ENCODE measurements at regions not wholly inside any gene's neighbourhood (a gene's known extent, or its start where the extent isn't known, plus 50 kb on each side); places are given as distances from the start of the nearest gene placed in this dataset.

GRCh38 chr11:86158704-86159580 lies 85.6 kb upstream of the EED start:
- no peaks in the 10 kb centered on the region for H3K9me3 ChIP-seq
- 85 to 95% methylated on average over 3 of the region's 3 CpGs for WGBS, 2 donors
- ATAC-seq (ENCODE audit: low FRiP score in 2 of 2) (no peak), DNase-seq (no peak)
- no peaks in the 10 kb centered on the region for H3K27me3 ChIP-seq
- H3K4me3 ChIP-seq, result no peak overlapping the region
- TF ChIP-seq POLR2AphosphoS5 (IDR thresholded peaks at IDR 0.05) (no peak), CTCF (IDR thresholded peaks at IDR 0.05) (no peak), EP300 (IDR thresholded peaks at IDR 0.05) (no peak), POLR2A (IDR thresholded peaks at IDR 0.05) (no peak)
- no peak overlapping the region for H3K27ac ChIP-seq
- H3K36me3 ChIP-seq, result no peaks in the 10 kb centered on the region
- H3K4me1 ChIP-seq, result peaks cover 9 to 20% (median 13%) of the 10 kb centered on the region in 4 donors

- Histone ChIP-seq H3K4me1 (peaks cover 9 to 19% (median 12%) of the 10 kb centered on the region in 4 donors), H3K9me3 (no peaks in the 10 kb centered on the region), H3K36me3 (no peaks in the 10 kb centered on the region), H3K27ac (no peak overlapping the region), H3K27me3 (no peaks in the 10 kb centered on the region), H3K4me3 (no peak overlapping the region)
- DNase-seq, result no peak
- TF ChIP-seq CTCF (IDR thresholded peaks at IDR 0.05) (no peak), POLR2AphosphoS5 (IDR thresholded peaks at IDR 0.05) (no peak), POLR2A (IDR thresholded peaks at IDR 0.05) (no peak), EP300 (IDR thresholded peaks at IDR 0.05) (no peak)
- no peak for ATAC-seq (ENCODE audit: low FRiP score in 2 of 2)
- WGBS, 2 donors, result 72 to 86% methylated on average over 2 of the region's 2 CpGs
Observed at GRCh38 chr11:86157797-86158378, 86.7 kb upstream of the EED start.

GRCh38 chr11:86156397-86156955 lies 87.6 kb upstream of the PICALM start:
- Histone ChIP-seq H3K4me1 (peaks cover 8 to 21% (median 17%) of the 10 kb centered on the region in 4 donors), H3K9me3 (no peaks in the 10 kb centered on the region), H3K4me3 (no peak overlapping the region), H3K27ac (peak overlapping the region in 2 of 4 donors; percentile 52 to 71), H3K27me3 (no peaks in the 10 kb centered on the region), H3K36me3 (no peaks in the 10 kb centered on the region)
- TF ChIP-seq POLR2A (IDR thresholded peaks at IDR 0.05) (no peak), POLR2AphosphoS5 (IDR thresholded peaks at IDR 0.05) (no peak), EP300 (IDR thresholded peaks at IDR 0.05) (no peak), CTCF (IDR thresholded peaks at IDR 0.05) (no peak)
- 58 to 75% methylated on average over 3 of the region's 3 CpGs for WGBS, 2 donors
- no peak for DNase-seq
- ATAC-seq (ENCODE audit: low FRiP score in 2 of 2), result peak in 1 of 2 donors; percentile 32

GRCh38 chr11:86155200-86155844 lies 86.4 kb upstream of the PICALM start:
- Histone ChIP-seq H3K27me3 (no peaks in the 10 kb centered on the region), H3K36me3 (no peaks in the 10 kb centered on the region), H3K4me3 (no peak overlapping the region), H3K27ac (no peak overlapping the region), H3K9me3 (no peaks in the 10 kb centered on the region), H3K4me1 (peaks cover 18 to 25% (median 20%) of the 10 kb centered on the region in 4 donors)
- 93 to 94% methylated on average over 7 of the region's 7 CpGs for WGBS, 2 donors
- ATAC-seq (ENCODE audit: low FRiP score in 2 of 2) (no peak), DNase-seq (no peak)
- TF ChIP-seq CTCF (IDR thresholded peaks at IDR 0.05), result no peak

All from upper lobe of left lung (tissue), 6 donors.